ENCODE measurements at regions not wholly inside any gene's neighbourhood (a gene's known extent, or its start where the extent isn't known, plus 50 kb on each side); places are given as distances from the start of the nearest gene placed in this dataset.

DNA sequence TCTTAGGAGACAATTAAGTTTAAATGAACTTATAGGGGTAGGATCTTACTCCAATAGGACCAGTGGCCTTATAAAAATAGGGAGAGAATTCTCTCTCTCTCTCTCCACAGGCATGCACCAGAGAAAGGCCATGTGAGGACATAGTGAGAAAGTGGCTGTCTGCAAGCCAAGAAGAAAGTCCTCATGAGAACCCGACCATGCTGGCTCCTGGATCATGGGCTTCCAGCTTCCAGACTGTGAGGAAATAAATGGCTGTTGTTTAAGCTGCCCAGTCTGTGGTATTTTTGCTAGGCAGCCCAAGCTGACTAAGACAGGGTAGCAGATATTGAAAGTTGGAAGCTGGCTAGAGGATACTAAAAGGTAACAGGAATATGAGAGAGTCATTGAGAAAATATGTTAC lies 454.0 kb downstream of the NBAS start:
- DNase-seq = no peak

- no peak for DNase-seq
Observed at GRCh38 chr2:15111718-15112117, 449.4 kb downstream of the NBAS start.

DNA sequence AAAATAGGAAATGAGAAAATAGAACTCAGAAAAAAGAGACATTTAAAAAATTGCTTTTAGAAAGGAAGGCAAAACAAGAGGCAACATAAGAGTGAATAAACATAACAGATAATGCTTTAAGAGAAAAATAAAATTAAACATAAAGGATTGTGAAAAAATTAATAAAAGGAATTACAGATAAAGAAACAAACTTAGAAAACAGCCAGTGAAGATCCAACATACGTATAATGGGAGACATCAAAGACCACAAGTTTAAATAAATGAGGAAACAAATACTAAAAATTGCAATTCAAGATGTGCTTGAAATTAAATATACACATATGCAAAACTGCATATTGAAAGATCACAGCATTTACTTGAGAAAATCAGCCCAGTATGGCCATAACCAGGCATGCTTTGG lies 448.9 kb downstream of the NBAS start:
- DNase-seq = no peak

GRCh38 chr2:15115776-15116175 lies 445.4 kb downstream of the NBAS start:
- DNase-seq = no peak

- no peak for DNase-seq
Observed at GRCh38 chr2:15116830-15117229, 444.3 kb downstream of the NBAS start.

Data from kidney glomerular epithelial cell (primary cell).